ENCODE measurements at regions not wholly inside any gene's neighbourhood (a gene's known extent, or its start where the extent isn't known, plus 50 kb on each side); places are given as distances from the start of the nearest gene placed in this dataset.

GRCh38 chr18:47595831-47596501 lies 334.5 kb downstream of the SMAD2 start:
- TF ChIP-seq MYNN (CRISPR knock-in tag; IDR thresholded peaks at IDR 0.05; ENCODE audit: low read depth) (no peak), PCBP1 (IDR thresholded peaks at IDR 0.05; ENCODE audit: borderline replicate concordance, low read depth, low read length) (no peak), NFIC (IDR thresholded peaks at IDR 0.05; ENCODE audit: low read length) (no peak), ZFP1 (CRISPR knock-in tag; IDR thresholded peaks at IDR 0.05) (no peak), NCOR1 (IDR thresholded peaks at IDR 0.05; ENCODE audit: borderline replicate concordance, low read length) (no peak), HDAC2 (CRISPR knock-in tag; IDR thresholded peaks at IDR 0.05) (no peak), SP4 (CRISPR knock-in tag; IDR thresholded peaks at IDR 0.05) (no peak), ZBTB43 (CRISPR knock-in tag; conservative IDR thresholded peaks at IDR 0.05) (no peak), ZNF143 (CRISPR knock-in tag; IDR thresholded peaks at IDR 0.05) (no peak), TBL1XR1 (IDR thresholded peaks at IDR 0.05; ENCODE audit: borderline replicate concordance, low read length, partially characterized antibody) (no peak), TP53 (CRISPR knock-in tag; conservative IDR thresholded peaks at IDR 0.05) (no peak), DR1 (CRISPR knock-in tag; IDR thresholded peaks at IDR 0.05) (no peak)
- TF ChIP-seq, protein P1, sequence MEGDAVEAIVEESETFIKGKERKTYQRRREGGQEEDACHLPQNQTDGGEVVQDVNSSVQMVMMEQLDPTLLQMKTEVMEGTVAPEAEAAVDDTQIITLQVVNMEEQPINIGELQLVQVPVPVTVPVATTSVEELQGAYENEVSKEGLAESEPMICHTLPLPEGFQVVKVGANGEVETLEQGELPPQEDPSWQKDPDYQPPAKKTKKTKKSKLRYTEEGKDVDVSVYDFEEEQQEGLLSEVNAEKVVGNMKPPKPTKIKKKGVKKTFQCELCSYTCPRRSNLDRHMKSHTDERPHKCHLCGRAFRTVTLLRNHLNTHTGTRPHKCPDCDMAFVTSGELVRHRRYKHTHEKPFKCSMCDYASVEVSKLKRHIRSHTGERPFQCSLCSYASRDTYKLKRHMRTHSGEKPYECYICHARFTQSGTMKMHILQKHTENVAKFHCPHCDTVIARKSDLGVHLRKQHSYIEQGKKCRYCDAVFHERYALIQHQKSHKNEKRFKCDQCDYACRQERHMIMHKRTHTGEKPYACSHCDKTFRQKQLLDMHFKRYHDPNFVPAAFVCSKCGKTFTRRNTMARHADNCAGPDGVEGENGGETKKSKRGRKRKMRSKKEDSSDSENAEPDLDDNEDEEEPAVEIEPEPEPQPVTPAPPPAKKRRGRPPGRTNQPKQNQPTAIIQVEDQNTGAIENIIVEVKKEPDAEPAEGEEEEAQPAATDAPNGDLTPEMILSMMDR (CRISPR knock-in tag; IDR thresholded peaks at IDR 0.05), result peak; percentile 59
- TF ChIP-seq, protein P2, sequence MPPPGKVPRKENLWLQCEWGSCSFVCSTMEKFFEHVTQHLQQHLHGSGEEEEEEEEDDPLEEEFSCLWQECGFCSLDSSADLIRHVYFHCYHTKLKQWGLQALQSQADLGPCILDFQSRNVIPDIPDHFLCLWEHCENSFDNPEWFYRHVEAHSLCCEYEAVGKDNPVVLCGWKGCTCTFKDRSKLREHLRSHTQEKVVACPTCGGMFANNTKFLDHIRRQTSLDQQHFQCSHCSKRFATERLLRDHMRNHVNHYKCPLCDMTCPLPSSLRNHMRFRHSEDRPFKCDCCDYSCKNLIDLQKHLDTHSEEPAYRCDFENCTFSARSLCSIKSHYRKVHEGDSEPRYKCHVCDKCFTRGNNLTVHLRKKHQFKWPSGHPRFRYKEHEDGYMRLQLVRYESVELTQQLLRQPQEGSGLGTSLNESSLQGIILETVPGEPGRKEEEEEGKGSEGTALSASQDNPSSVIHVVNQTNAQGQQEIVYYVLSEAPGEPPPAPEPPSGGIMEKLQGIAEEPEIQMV (CRISPR knock-in tag; IDR thresholded peaks at IDR 0.05; ENCODE audit: low read depth), result no peak
